ENCODE measurements at regions not wholly inside any gene's neighbourhood (a gene's known extent, or its start where the extent isn't known, plus 50 kb on each side); places are given as distances from the start of the nearest gene placed in this dataset.

DNA sequence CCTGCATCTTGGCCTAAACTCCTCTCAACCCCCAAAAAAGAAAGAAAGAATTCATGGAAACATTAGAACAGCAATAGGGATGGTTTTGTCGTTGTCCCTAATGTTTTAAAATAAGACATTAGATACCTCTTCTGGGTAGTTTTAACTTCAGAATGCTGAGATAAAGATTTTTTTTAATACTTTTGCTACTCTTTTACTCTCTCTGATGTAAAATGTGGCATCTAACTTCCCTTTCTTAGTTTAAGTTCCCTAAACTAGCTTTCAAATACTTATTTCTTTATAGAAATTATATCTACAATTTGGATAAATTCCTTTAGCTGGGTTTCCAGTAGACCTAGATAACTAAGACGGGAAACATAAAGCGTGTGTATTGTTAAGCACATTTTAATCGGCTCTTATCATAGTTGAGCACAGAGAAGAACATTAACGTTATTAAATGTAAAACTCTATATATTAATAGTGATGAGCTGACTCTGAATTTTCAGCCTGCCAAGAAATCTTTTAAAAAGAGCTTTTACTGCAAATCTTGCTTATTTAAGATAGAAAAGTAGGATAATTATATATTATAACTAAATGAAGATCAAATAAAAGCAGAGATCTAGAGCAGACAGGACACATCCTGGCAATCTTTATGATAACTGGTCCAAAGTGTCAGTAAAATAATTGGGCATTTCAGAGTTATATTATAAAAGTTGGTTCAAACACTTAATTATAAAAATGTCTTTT, 183.2 kb downstream of the CYB561 start:
- TF ChIP-seq CTCF (IDR thresholded peaks at IDR 0.05) (no peak), POLR2A (IDR thresholded peaks at IDR 0.05) (no peak)

All from ovary (tissue), 3 donors.